WTC11 (cell line): ENCODE measurements at regions not wholly inside any gene's neighbourhood (a gene's known extent, or its start where the extent isn't known, plus 50 kb on each side); places are given as distances from the start of the nearest gene placed in this dataset.

Experiments
- CDX4 ChIP-seq: fragments of 250-450 bp; sonication (Bioruptor Pico); IDR thresholded peaks from 2 replicates; pipeline ENCODE4 v1.9.0; 2021; ENCODE audit warnings: moderate library complexity, mild to moderate bottlenecking, inconsistent platforms, borderline replicate concordance
- MLX ChIP-seq: sonication (generic); formaldehyde crosslinking; IDR thresholded peaks from 2 replicates; pipeline ENCODE4 v1.8.1; 2023; ENCODE audit warnings: mild to moderate bottlenecking, missing genetic modification reagents, moderate library complexity
- NR2C2 ChIP-seq: sonication (generic); formaldehyde crosslinking; IDR thresholded peaks from 2 replicates; pipeline ENCODE4 v1.8.0; 2022; ENCODE audit warnings: mild to moderate bottlenecking, missing genetic modification reagents
- STAT6 ChIP-seq: sonication (generic); formaldehyde crosslinking; conservative IDR thresholded peaks from 2 replicates; pipeline ENCODE4 v1.8.1; 2023; ENCODE audit warnings: mild to moderate bottlenecking, low read depth, missing genetic modification reagents, moderate library complexity
- TEAD4 ChIP-seq: sonication (generic); formaldehyde crosslinking; IDR thresholded peaks from 2 replicates; pipeline ENCODE4 v1.8.0; 2022; ENCODE audit warnings: mild to moderate bottlenecking, missing genetic modification reagents
- TF ChIP-seq, protein P1 (sequence below): fragments of 200-600 bp; IDR thresholded peaks from 2 replicates; pipeline ENCODE4 v1.8.0; 2022; ENCODE audit warnings: antibody characterized with exemption
- TF ChIP-seq, protein P2 (sequence below): sonication (generic); formaldehyde crosslinking; IDR thresholded peaks from 2 replicates; pipeline ENCODE4 v1.8.1; 2022; ENCODE audit warnings: missing genetic modification reagents, borderline replicate concordance

DNA sequence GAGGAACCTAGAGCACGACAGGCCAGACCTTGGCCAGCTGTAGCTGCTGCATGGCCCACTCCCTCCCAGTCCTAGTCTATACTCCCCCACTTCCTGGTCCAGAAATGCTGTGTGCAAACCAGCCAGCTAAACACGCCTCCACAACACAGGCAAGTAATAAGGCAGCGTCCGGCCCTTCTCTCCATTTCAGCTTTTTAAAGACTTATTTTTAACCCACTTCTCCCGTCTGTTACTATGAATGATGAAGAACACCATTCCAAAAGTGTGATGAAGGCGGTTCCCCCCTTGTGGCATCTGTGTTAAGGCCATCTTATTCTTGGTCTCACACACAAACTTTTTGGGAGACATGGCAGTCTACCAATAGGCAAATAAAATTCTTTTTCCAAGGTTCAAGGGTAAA is 164.1 kb upstream of the CHRNA7 start:
- no peak for TF ChIP-seq TEAD4 (CRISPR knock-in tag)
- TF ChIP-seq, protein P1, sequence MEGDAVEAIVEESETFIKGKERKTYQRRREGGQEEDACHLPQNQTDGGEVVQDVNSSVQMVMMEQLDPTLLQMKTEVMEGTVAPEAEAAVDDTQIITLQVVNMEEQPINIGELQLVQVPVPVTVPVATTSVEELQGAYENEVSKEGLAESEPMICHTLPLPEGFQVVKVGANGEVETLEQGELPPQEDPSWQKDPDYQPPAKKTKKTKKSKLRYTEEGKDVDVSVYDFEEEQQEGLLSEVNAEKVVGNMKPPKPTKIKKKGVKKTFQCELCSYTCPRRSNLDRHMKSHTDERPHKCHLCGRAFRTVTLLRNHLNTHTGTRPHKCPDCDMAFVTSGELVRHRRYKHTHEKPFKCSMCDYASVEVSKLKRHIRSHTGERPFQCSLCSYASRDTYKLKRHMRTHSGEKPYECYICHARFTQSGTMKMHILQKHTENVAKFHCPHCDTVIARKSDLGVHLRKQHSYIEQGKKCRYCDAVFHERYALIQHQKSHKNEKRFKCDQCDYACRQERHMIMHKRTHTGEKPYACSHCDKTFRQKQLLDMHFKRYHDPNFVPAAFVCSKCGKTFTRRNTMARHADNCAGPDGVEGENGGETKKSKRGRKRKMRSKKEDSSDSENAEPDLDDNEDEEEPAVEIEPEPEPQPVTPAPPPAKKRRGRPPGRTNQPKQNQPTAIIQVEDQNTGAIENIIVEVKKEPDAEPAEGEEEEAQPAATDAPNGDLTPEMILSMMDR = no peak
- TF ChIP-seq NR2C2 = no peak
- TF ChIP-seq MLX = no peak
- no peak for TF ChIP-seq CDX4 (CRISPR knock-in tag)
- TF ChIP-seq, protein P2, sequence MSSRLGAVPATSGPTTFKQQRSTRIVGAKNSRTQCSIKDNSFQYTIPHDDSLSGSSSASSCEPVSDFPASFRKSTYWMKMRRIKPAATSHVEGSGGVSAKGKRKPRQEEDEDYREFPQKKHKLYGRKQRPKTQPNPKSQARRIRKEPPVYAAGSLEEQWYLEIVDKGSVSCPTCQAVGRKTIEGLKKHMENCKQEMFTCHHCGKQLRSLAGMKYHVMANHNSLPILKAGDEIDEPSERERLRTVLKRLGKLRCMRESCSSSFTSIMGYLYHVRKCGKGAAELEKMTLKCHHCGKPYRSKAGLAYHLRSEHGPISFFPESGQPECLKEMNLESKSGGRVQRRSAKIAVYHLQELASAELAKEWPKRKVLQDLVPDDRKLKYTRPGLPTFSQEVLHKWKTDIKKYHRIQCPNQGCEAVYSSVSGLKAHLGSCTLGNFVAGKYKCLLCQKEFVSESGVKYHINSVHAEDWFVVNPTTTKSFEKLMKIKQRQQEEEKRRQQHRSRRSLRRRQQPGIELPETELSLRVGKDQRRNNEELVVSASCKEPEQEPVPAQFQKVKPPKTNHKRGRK (CRISPR knock-in tag) = no peak
- TF ChIP-seq STAT6 (CRISPR knock-in tag) = no peak
